LoVo (cell line): ENCODE measurements at regions not wholly inside any gene's neighbourhood (a gene's known extent, or its start where the extent isn't known, plus 50 kb on each side); places are given as distances from the start of the nearest gene placed in this dataset.

Experiments
- DNase-seq: peaks from one replicate; pipeline ENCODE4 v3.0.0-alpha.2; 2016; ENCODE audit warnings: low spot score

GRCh38 chr11:119810478-119811232, 81.7 kb upstream of the NECTIN1 start:
- no peak for DNase-seq

- no peak for DNase-seq
These were observed 80.3 kb upstream of the NECTIN1 start for GRCh38 chr11:119809346-119809745.

- no peak for DNase-seq
These were observed 79.6 kb upstream of the NECTIN1 start for GRCh38 chr11:119808407-119809185.

GRCh38 chr11:119807841-119808240, 78.8 kb upstream of the NECTIN1 start:
- no peak for DNase-seq

- no peak for DNase-seq
These were observed 78.4 kb upstream of the NECTIN1 start for GRCh38 chr11:119807402-119807801.

- DNase-seq, result no peak
These were observed 77.3 kb upstream of the NECTIN1 start for GRCh38 chr11:119806064-119806915.

- DNase-seq, result no peak
These were observed 76.7 kb upstream of the NECTIN1 start for GRCh38 chr11:119805663-119806062.

GRCh38 chr11:119804698-119805097, 75.7 kb upstream of the NECTIN1 start:
- DNase-seq, result no peak

GRCh38 chr11:119803726-119804294, 74.8 kb upstream of the NECTIN1 start:
- DNase-seq, result no peak

- no peak for DNase-seq
These were observed 74.1 kb upstream of the NECTIN1 start for GRCh38 chr11:119803139-119803538.

- no peak for DNase-seq
These were observed 73.7 kb upstream of the NECTIN1 start for GRCh38 chr11:119802670-119803069.

- DNase-seq, result no peak
These were observed 71.6 kb upstream of the NECTIN1 start for GRCh38 chr11:119800619-119801018.

GRCh38 chr11:119800171-119800570, 71.2 kb upstream of the NECTIN1 start:
- no peak for DNase-seq

GRCh38 chr11:119798656-119799055, 69.7 kb upstream of the NECTIN1 start:
- no peak for DNase-seq

- DNase-seq, result no peak
These were observed 68.7 kb upstream of the NECTIN1 start for GRCh38 chr11:119797736-119798135.

- DNase-seq, result no peak
These were observed 68.2 kb upstream of the NECTIN1 start for GRCh38 chr11:119797123-119797611.

GRCh38 chr11:119796363-119797060, 67.5 kb upstream of the NECTIN1 start:
- DNase-seq, result no peak

GRCh38 chr11:119795690-119796089, 66.7 kb upstream of the NECTIN1 start:
- no peak for DNase-seq

- DNase-seq, result no peak
These were observed 66.2 kb upstream of the NECTIN1 start for GRCh38 chr11:119795231-119795630.

- no peak for DNase-seq
These were observed 65.8 kb upstream of the NECTIN1 start for GRCh38 chr11:119794756-119795155.

GRCh38 chr11:119794141-119794665, 65.2 kb upstream of the NECTIN1 start:
- no peak for DNase-seq
